ENCODE measurements at regions not wholly inside any gene's neighbourhood (a gene's known extent, or its start where the extent isn't known, plus 50 kb on each side); places are given as distances from the start of the nearest gene placed in this dataset.
"Not testable (repeated sequence)": the region's sequence is repeated elsewhere in the genome, so short reads cannot be mapped to it uniquely, and the experiment has no call there.

DNA sequence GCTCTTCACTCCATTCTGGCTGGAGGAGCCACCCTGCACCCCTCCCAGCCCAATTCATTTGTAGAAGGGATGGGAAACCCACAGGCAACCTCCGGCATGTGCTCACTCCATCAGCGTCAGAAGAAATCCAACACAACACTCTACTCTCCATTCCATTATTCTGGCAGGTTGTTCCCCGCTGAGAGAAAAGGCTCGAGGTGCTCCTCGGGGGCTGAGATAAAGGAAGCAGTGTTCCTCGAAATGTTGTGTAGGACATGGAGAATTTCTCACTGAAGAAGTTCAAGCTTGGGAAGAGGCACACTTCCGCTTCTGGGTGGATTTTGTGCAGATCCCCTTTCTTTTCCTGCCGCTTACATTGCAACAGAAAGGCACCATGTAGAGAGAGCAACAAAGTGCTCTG is 355.0 kb upstream of the CFAP20DC start:
- DNase-seq, result no peak

DNA sequence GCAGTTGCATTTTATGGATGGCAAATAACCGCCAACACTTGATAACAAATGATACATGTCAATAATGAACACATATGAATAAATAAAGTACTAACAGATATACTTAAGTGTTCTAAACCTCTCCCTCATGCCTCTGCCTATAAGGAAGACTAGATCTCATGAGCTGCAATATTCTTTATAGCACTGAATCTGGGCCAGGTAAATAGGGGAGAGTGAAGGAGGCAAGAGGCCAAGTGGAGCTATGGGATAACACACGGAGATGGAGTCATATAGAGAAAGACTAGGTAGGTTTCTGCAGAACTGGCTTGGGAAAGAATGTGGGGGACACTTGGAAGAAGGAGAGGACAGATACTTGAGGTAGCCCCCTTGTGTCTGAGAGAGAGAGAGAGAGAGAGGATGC is 354.2 kb upstream of the CFAP20DC start:
- DNase-seq, result no peak

DNA sequence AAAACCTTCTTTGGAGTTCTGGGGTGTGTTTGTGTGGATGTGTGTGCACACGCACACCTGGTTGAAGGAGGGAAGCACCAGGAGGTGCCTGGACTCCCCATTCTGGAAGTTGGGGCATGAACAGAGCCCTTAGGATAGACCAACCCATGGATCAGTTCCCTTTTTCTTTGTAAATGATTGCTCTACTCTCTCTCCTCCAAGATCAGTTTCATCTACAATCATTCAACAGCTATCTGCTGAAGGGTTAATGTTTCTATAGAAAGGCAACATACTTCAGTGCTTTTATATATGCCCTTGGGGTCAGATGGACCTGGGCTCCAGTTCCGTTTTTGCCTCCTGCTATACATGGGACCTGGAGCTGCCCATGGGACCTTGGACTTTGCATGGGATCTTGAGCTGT is 352.1 kb upstream of the CFAP20DC start:
- no peak for DNase-seq

DNA sequence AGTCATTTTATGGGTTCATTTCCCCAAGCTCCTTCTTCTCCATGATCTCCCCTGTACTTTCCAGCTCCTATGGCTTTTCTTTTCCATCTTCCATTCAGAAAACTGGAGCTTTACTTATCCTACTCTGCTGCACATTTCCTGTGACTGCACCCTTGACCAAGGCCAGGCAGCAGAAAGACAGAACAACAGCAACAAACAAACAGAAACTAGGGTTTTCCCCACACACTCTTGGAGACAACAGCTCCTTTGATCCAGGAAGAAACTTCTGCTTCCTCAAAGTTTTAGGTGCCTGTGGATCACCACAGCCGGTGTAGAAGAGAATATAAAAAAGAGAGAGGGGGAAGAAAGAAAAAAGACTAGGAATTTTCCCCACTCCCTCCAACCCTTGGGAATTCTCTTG is 342.3 kb upstream of the CFAP20DC start:
- DNase-seq, result no peak

DNA sequence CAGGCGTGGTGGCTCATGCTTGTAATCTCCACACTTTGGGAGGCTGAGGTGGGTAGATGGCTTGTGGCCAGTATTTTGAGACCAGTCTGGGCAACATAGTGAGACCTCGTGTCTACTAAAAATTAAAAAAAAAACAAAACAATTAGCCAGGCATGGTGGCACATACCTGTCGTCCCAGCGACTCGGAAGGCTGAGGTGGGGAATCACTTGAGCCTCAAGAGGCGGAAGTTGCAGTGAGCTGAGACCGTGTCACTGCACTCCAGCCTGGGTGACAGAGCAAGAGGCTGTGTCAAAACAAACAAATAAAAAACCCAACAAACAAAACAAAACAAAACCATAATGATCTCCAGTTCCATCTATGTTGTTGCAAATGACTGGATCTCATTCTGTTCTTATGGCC is 341.3 kb upstream of the CFAP20DC start:
- DNase-seq, result no peak

DNA sequence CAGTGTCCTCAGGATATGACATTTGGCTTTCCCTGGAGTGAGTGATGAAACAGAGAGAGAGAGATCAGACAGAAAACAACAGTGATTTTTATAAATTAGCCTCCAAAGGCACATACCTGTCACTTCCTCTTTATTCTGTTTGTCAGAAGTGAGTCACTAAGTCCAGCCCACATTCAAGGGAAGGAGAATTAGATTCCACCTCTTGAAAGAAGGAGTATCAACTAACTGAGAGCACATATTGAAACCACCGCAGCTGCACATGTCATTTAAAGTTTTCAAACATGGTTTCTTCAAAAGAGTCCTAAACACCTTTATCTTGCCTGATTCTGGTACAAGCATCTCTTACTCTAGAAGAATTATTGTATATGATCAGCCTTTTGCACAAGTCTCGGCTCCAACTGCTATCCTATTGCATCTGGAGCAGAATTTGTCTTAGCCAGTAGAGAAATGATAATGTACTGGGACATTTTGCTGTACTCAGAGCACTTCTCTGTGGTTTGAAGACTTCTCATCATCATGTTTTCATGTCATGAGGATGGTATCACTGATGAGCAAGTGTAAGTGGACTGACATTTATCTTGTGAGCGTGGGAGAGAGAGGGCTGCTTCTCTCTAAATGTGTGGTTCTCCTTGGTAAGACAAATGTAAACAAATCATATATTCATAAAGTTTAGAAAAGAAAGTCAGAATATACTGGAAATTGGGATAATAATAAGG is 338.9 kb upstream of the CFAP20DC start:
- no peak for DNase-seq

DNA sequence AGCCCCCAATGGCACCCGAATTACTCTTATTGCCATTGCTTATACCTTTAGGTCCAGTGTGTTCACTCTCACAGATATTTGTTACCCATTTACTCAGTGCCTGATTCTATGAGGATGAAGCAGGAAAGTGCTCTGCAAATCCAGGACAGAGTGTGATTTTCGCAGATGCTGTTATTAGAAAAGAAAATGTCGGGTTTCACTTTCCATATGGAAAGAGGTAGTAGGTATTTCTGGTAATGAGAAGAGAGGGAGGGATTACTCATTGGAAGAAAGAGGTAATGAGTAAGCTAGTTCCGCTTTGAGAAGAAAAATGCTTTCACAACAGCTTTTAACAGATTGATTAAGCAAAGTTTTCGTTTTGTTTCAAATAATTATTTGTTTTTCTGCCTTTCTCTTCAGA is 336.3 kb upstream of the CFAP20DC start:
- DNase-seq, result no peak

DNA sequence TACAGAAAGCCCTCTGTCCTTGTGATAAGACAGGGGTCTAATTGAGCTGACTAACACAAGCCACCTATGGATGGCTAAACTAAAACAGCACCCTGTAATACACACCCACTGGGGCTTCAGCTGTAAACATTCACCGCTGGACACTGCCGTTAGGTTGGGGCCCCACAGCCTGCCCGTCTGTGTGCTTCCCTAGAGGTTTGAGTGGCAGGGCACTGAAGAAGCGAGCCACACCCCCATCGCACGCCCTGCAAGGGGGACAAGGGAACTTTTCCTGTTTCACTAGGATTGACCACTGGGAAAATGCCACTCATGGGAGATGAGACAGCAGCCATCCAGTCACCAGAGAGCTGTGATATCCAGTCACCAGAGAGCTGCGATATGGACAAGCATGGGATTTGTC is 335.7 kb upstream of the CFAP20DC start:
- DNase-seq, result no peak

DNA sequence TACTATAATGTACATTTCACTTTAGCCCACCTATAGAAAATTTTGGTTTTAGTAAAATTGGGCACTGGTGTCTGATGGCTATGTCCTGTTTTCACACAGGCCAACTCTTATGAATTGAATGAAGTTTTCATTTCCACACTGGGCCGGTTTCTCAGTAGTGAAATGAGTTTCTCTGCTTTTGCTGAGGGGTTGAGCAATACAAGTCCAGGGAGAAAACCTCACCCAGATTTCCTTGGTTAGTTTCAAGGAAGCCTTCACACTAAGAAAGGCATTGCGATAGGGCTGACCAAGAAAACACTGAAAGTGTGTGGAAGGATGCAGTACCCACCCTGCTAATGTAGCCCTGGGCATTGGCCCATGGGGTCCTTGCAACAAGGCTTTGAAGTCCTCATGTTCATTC is 331.5 kb upstream of the CFAP20DC start:
- DNase-seq, result no peak

DNA sequence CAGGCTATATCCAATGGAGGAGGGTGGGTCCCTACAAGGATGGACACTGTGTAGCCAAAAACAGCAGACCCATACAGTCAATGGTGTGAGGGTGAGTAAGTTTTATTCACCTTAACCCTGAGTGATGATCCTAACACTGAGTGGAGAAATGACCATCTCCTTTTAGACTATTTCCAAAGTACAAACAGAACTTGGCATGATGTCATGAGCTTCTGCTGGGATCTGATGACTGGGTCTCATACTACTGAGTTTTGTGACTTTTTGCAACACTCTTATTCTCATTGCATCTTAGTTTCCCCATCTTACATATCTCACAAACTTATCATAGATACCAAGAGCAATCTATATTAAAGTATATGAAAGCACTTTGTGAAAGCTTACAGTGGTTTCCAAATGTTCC is 330.3 kb upstream of the CFAP20DC start:
- DNase-seq, result no peak

DNA sequence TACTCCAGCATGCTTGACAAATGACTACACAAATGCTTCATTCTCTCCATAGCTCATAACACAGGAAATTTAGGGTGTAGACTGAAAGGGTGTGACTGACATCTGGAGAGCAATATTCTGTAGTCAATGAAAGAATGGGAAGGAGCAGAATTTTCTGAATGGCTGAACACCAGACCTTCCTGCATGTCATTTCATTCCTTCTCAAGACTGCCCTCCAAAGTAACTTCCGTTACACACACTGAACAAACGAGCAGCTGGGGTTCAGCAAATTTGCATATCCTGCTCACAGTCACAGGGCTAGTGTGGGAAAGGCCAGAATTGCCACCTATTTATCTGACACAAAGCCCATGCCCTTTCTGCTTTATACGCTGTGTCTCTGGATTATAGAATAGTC is 325.0 kb upstream of the CFAP20DC start:
- DNase-seq, result no peak

DNA sequence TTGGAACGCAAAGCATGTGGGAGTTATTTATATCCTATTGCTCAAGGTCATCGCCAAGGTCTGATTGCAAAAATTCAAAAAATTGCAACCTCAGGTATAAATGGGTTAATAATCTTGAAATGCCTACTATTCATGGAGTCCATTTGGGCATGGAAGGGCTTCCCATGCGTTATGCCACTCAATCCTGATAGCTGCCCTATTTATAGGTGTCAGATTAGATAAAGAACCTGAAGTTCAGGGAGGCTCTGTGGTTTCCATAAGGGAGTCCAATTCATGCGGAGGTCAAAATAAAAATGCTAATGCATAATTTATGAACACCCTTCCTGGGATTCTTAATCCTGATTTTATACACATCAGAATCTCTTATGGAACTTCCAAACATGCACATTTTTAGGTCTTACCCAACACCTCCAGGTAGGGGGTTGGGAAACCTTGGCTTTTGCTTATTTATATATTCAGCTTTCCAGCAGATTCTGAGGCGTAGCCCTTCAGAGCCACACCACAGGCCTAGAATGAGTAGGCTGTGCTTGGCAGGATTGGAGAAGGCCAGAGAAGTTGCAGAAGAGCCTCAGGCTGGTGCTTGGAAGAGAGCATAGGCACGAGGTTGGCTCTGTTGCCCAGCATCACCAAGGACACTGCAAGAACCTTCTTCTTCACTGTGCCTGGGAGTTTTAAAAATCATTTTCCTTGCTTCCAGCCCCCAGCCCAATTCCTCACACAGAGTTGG is 324.4 kb upstream of the CFAP20DC start:
- DNase-seq, result no peak

DNA sequence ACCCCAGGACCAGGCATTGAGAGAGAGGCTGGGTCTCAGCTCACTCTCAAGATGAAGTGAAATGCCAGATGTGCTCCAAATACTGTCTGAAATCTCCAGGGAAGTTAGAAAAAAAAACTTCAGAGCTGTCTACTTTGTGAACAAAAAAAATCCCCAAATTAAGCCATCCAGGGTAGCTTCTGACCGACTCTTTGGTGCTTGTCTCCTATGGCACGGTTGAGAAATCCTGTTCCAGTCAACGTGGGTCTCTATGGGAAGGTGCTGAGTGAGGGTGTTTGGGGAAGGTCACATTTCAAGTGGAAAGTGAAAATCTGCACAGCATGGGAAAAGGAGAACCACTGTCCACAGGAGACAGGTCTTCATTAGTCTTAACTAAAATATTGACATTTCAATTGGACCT is 322.5 kb upstream of the CFAP20DC start:
- DNase-seq, result no peak

DNA sequence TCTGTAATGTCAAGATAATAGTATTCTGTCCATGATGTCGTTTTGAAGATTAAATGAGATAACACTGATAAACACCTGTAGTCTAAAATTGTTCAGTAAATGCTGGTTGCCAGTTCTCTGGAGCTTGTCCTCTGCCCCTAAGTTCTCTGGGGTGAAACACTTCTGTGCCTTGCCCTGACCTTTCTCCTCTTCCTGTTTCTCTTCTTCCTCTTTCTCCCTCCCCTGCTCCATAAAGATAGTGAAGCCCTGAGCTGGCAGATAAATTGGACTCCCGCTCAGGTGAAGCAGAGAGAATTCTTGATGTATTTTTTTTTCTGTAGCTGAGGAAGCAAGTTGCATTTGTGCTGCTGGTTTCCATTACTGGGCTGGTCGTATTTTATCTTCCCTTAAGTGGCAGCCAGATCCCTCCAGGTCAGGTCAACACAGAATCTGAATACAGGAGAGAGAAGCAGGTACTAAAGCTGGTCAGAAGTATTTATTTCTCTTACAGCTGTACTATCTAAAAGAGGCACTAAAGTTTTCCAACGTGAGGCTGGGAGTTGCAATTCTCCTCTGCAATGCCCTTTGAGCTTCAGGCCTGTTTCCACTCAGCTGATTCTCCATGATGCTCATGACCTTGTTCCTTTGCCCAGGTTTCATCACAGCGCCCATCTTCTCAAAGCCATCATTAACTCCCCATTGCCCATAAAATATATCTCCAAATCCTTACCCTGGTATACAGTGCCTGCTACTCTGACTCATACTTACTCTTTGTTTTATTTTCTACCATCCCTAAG is 319.3 kb upstream of the CFAP20DC start:
- no peak for DNase-seq

DNA sequence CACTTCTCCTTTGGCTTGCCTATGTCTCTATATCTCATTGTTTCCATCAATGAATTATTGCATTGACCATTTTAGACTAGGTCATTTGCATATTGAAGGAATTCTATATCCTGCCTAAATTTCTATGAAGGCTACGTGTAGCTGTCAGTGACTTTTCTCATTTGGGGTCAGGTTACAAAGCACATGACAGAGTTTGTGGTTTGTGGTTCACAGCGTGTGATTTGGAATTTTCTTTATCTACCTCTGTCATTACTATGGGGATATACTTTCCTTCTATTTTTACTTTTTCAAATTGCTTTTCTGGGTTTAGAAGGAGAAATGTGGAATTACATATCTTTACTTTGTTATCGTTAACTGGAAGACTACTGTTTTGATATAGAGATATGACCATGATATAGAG is 317.3 kb upstream of the CFAP20DC start:
- DNase-seq, result peak; percentile 71

DNA sequence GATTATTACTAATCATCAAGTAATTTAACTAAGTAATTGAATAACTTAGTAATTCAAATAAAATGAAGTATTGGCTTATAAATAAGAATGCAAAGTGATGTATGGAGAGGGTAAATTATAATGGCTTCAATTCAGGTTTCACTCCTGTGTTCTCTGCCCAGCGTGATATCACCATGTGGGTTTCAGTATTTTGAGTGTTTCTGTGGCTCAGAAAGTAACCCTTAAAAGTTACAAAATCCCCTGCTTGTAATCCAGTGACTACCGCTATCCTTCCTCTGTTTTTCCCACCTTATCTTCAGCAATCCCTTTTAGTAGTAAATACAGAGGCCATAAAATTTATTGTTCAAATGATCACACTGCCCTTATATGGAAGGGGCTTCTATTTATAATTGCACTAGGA is 316.4 kb upstream of the CFAP20DC start:
- no peak for DNase-seq

DNA sequence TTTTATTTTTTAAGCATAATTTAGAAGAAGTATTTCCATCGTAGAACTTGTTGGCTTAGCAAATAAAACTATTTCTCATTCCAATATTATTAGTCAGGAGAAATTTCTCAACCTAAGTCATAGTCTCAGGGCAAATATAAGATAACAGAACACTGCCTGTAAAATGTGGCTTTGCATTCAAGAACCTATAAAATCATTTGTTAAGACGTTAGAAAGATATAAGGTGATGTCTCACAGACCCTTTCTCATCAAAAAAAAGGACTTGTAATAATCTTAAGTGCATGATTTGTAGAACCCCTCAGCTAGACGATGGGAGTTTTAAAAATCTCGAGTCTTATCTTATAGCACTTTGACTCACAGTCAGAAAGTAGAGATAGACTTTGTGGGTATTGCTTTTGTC is 314.7 kb upstream of the CFAP20DC start:
- peak; percentile 28 for DNase-seq

DNA sequence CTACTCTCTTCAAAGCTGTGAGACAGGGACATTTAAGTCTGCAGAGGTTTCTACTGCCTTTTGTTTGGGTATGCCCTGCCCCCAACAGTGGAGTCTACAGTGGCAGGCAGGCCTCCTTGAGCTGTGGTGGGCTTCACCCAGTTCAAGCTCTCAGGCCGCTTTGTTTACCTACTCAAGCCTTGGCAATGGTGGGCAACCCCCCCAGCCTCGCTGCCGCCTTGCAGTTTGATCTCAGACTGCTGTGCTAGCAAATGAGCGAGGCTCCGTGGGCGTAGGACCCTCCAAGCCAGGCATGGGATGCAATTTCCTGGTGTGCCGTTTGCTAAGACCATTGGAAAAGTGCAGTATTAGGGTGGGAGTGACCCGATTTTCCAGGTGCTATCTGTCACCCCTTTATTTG is 310.5 kb upstream of the CFAP20DC start:
- not testable (repeated sequence) for DNase-seq

DNA sequence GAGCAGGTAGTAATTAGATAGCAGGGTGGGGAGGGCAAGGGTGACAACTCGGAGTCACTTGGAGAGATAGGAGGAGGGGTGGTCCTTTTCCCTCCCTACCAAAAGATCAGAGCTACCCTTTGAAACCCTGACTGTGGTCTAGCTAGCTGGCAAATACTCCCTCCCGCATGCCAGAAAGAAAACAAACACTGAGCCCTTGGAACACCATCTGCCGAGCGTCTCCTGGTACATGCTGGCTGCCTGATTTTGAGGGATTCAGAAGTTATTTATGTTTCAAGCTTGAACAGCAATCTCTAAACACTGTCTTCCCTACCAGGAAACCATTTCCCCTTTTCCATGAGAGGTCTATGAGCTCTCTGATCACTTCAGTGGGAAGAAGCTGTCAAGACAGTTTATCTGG is 291.6 kb upstream of the CFAP20DC start:
- DNase-seq, result no peak

DNA sequence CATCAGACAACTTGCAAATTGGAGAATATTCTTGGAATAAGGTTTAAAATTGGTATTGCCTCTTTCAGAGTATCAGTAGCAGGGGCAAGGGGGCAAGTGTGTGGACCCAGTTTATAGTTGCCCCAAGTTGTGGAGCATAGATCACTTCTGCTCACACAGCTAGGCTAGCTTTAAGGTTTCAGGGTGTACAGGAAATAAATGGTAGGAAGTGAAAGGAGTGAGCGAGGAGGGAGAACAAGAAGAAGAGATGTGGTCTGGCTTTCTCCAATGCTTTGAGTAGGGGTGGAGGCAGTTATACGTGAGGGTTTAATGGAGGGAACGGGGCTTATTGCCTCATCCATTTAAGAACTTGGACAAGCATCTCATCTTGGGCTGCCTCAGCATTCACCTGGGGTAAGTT is 290.0 kb upstream of the CFAP20DC start:
- DNase-seq, result no peak

DNA sequence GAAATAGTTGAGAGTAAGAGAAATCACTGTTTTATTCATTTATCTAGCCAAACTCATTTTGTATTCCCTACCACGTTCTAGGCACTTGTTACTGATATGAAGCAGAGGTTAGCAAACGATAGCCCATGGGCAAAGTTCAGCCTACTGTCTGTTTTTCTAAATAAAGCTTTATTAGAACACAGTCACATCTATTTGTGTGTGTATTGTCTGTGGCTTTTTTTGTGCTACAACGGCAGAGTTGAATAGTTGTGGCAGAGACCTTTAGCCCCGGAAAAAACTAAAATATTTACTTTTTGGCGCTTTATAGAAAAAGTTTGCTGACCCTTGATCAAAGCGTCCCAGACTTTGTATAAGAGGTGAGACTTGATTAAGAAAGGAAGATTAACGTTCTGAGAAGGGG is 289.1 kb upstream of the CFAP20DC start:
- no peak for DNase-seq

DNA sequence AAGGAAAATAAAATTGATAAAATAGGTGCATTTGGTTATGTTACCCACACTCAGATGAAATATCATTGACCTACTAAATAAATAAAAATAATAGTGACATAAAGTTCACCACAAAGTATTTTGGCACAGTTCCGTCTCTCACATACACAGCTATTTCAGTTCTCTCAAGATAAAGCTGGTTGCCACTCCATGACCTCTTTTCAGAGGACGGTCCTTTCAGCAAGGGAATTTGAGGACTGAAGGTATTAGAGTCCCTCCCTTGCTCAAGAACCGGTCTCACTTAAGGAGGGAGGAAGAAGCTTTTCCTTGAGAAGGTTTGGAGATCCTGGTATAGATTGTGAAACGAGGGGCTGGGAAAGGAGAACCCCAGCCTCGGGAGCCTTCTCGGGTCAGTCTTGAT is 285.5 kb upstream of the CFAP20DC start:
- no peak for DNase-seq

DNA sequence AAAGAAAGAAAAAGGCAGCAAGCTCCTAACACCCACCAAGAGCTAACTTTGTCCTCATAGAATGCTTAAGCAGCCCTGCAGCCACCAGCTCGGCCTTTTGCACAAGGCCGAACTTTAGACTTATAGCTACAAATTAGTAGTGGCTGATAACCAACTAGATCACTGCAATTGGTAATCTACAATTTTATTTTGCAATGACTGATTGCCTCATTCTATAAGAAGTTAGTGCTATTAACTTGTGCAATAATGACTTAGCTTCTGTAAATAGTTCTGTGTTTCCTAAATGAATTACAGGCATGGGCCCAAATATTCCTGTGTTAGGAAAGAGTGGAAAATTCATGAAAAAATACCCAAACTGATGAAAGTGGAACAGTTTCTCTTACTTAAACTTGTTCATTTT is 284.8 kb upstream of the CFAP20DC start:
- DNase-seq, result peak; percentile 21

DNA sequence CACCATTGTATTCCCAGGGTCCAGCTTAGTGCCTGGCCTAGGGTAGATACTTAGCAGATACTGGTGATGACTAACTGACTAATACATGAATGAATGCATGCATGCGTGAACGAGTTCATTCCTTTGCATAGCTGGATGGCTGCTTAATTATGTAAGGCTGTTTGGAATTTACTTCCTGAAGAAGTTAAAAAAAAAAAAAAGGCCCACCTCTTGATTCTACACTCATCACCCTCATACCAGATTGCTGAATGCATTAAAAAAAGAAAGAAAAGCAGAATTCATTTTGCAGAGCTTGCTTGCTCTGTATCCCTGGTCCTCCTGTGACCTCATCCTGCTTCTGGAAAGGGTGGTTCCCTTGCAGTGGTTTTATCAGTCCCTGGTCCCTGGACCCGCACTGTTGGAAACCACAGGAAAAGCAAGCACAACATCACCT is 277.6 kb upstream of the CFAP20DC start:
- DNase-seq, result peak; percentile 93

All from fibroblast of skin of right biceps (primary cell).